ENCODE measurements at regions not wholly inside any gene's neighbourhood (a gene's known extent, or its start where the extent isn't known, plus 50 kb on each side); places are given as distances from the start of the nearest gene placed in this dataset.

DNA sequence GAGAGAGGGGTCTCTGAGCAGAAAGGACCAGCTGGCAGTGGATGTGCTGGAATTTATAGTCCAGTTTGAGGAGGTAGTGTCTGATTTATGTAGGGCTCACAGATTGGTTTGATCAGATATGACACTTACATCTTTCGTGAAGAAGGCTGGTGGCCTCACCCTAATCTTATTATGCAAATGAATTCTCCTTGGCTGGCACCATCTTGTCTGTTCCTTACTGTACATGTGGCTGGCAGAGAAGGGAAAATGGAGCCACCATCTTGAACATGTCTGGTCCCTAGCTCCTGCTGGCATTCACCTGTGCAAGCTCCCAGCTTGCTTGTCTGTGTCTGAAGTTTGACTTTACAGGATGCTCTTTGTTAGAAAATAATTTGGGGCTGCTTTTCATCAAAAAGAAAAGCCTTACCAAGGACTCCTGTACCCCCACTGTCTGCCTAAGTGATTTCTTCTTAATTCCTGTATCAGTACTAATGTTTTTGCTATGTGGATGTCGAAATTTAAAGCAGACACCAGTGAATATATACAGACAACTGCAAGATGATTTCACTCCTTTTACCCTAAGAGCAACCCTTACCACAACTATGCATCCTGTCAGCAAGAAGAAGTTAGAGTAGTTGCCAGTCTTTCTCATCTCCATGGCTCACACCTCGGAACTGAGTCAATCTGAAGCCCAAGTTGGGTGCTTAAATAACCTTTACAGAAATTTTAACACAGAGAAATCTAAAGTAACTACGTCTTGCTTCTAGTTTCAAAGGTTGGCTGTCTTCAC is 322.0 kb upstream of the SEMA3D start:
- TF ChIP-seq, protein P1, sequence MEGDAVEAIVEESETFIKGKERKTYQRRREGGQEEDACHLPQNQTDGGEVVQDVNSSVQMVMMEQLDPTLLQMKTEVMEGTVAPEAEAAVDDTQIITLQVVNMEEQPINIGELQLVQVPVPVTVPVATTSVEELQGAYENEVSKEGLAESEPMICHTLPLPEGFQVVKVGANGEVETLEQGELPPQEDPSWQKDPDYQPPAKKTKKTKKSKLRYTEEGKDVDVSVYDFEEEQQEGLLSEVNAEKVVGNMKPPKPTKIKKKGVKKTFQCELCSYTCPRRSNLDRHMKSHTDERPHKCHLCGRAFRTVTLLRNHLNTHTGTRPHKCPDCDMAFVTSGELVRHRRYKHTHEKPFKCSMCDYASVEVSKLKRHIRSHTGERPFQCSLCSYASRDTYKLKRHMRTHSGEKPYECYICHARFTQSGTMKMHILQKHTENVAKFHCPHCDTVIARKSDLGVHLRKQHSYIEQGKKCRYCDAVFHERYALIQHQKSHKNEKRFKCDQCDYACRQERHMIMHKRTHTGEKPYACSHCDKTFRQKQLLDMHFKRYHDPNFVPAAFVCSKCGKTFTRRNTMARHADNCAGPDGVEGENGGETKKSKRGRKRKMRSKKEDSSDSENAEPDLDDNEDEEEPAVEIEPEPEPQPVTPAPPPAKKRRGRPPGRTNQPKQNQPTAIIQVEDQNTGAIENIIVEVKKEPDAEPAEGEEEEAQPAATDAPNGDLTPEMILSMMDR (IDR thresholded peaks at IDR 0.05; ENCODE audit: control extremely low read depth in 1 of 3, insufficient read depth in 1 of 3, low read depth in 1 of 3, low read length in 3 of 3) = no peak
- TF ChIP-seq ZNF274 (IDR thresholded peaks at IDR 0.05; ENCODE audit: borderline replicate concordance, extremely low read depth, low read length) (no peak), SUZ12 (IDR thresholded peaks at IDR 0.05; ENCODE audit: low read length) (no peak), CEBPB (IDR thresholded peaks at IDR 0.05; ENCODE audit: low read depth, low read length) (no peak), ASH2L (IDR thresholded peaks at IDR 0.05; ENCODE audit: low read length) (no peak), RFX5 (IDR thresholded peaks at IDR 0.05; ENCODE audit: borderline replicate concordance, low read depth, low read length) (no peak), ATF3 (IDR thresholded peaks at IDR 0.05; ENCODE audit: insufficient read depth, low read depth, low read length) (no peak), RAD21 (IDR thresholded peaks at IDR 0.05 in 1 of 2, conservative IDR thresholded peaks at IDR 0.05 in 1 of 2; ENCODE audit: low read depth in 2 of 2, low read length in 2 of 2) (no peak)
- TF ChIP-seq, protein P2, sequence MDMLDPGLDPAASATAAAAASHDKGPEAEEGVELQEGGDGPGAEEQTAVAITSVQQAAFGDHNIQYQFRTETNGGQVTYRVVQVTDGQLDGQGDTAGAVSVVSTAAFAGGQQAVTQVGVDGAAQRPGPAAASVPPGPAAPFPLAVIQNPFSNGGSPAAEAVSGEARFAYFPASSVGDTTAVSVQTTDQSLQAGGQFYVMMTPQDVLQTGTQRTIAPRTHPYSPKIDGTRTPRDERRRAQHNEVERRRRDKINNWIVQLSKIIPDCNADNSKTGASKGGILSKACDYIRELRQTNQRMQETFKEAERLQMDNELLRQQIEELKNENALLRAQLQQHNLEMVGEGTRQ (IDR thresholded peaks at IDR 0.05; ENCODE audit: low read length) = no peak

Measured in H1 (cell line).